Stimulated activated CD8-positive, alpha-beta memory T cell treated with anti-CD3 and anti-CD28 coated beads, Interleukin-4, amount 100 ng/mL, for 48 hours (primary cell): ENCODE measurements at regions not wholly inside any gene's neighbourhood (a gene's known extent, or its start where the extent isn't known, plus 50 kb on each side); places are given as distances from the start of the nearest gene placed in this dataset.

Experiments
- DNase-seq: peaks from one replicate; pipeline ENCODE4 v3.0.0-alpha.2; 2020

- DNase-seq: no peak
Observed at GRCh38 chr13:73366241-73366640, 307.4 kb downstream of the KLF5 start.

DNA sequence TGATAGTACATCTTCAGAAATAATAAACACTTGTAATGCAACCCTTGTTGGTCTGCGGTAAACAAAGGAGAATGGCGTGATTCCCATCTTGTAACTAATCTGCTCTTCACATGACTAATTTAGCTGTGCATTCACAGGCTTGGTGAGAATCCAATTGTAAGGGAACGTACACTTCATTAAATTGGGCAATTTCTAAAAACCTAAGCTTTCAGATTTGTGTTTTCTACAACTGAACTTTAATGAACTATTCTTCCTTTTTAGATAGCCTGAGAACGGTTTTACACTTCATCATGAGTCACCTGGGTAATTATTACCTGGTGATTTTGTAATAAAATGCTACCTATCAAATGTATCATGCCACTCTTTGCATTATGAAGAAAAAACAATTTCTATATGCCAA lies 306.9 kb downstream of the KLF5 start:
- no peak for DNase-seq

DNA sequence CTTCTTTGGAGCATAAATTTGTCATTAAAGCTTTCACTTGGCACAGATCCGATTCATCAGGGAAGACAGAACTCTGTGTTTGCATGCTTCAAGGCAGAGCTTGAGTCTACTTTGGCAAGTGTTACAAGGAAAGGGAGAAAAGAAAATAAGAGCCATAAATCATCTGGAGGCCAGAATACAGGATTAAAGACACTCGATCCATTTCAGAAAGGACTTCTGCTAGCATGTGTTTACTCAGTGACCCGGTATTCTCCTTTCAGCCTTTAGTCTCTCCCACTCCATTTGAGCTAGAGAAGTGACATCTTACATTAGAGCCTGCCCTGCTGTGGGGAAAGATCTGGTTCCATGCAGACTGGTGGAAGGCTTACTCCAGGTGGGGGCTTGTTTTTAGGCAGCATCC lies 306.4 kb downstream of the KLF5 start:
- no peak for DNase-seq

- DNase-seq: no peak
Observed at GRCh38 chr13:73364736-73365135, 305.9 kb downstream of the KLF5 start.

GRCh38 chr13:73358606-73359095 lies 299.8 kb downstream of the KLF5 start:
- DNase-seq: no peak

DNA sequence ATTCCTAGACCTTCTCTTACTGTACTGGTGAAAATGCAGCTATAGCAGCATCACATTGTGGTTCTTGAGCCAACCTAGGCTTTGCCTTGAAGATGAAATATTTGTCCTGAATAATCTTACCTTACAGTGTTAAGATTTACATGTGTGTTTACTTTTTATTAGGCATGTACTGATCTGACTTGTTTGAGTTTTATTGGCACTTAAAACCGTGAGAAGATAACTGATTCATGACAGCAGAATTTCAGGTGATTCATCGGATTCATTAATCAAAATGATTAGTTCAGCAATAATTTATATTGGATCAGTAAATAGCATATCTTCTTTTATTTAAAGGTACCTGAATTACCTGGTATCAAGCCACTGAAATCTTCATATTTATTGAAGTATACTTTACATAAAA lies 296.3 kb downstream of the KLF5 start:
- DNase-seq: no peak

GRCh38 chr13:73351730-73352129 lies 292.9 kb downstream of the KLF5 start:
- no peak for DNase-seq

- DNase-seq: no peak
Observed at GRCh38 chr13:73341748-73342147, 282.9 kb downstream of the KLF5 start.

DNA sequence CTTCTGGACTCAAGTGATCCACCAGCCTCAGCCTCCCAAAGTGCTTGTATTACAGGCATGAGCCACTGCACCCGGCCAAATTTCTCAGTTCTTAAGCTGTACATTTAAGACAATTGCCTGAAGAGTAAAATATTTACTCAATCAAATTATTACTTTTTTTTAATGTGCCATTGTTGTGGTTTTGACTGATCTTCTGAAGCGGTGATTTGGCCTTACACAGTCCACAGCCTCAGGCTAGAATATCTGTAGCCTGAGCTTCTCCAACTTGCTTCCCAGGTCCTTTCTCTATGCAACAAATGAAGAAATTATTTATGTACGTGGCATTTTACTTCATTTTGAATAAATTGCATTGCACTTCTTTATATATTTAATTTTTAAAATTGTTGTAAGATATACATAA lies 281.3 kb downstream of the KLF5 start:
- no peak for DNase-seq

GRCh38 chr13:73339086-73339485 lies 280.3 kb downstream of the KLF5 start:
- no peak for DNase-seq

GRCh38 chr13:73338389-73338788 lies 279.6 kb downstream of the KLF5 start:
- no peak for DNase-seq

GRCh38 chr13:73337532-73337931 lies 278.7 kb downstream of the KLF5 start:
- no peak for DNase-seq

DNA sequence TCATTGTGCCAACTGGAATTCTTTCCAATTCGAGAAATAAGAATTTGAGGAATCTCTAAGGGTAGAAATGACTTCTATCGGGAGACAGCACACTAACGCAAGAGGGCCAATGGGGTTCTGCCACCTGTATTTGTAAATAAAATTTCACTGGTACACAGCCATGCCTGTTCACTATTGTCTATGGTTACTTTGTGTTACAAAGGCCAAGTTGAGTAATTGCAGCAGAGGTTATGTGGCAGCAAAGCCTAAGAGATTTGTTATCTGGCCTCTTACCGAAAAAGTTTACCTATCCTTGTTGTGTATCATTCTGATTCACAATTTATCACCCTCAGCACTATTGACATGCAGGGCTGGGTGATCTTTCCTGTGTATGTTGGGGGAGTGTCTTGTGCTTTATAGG lies 278.0 kb downstream of the KLF5 start:
- DNase-seq: no peak

GRCh38 chr13:73335944-73336343 lies 277.1 kb downstream of the KLF5 start:
- no peak for DNase-seq

DNA sequence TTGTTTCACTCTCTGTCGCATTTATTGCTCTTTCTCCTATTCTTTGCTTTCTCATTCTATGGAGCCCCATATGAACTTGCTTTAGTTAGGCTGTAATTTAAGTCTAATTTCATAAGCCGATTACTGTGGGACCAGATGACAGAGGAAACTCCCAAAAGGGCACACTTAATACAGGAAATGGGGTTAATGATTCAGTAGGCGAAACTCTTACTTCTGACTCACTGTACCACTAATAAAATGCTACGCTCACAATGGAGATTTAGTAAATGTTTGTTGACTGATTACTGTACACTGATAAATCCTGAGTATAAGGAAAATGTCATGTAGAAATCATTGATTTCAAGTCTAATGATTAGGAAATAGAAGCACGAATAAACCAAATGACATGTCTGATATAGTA lies 276.4 kb downstream of the KLF5 start:
- DNase-seq: no peak

DNA sequence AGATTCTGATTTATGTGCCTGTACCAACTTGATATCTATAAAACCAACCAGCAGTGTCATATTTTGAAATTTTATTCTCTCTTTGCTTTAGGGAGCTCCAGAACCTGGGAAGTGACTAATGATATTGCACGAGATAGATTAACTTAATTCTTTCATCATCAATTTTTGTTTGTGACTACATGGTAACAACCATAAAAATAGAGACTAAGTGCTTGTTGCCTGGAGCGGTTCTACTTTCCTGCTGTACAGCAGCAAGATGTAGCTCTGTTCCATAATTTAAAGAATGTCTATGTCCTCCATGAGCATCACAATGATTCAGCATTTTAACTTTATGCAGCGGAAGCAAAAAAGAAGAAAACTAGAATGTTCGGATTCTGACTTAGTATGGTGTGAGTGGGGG lies 275.6 kb downstream of the KLF5 start:
- no peak for DNase-seq

GRCh38 chr13:73331556-73331955 lies 272.8 kb downstream of the KLF5 start:
- no peak for DNase-seq

- DNase-seq: no peak
Observed at GRCh38 chr13:73329355-73329754, 270.6 kb downstream of the KLF5 start.

GRCh38 chr13:73327579-73327978 lies 268.8 kb downstream of the KLF5 start:
- no peak for DNase-seq

DNA sequence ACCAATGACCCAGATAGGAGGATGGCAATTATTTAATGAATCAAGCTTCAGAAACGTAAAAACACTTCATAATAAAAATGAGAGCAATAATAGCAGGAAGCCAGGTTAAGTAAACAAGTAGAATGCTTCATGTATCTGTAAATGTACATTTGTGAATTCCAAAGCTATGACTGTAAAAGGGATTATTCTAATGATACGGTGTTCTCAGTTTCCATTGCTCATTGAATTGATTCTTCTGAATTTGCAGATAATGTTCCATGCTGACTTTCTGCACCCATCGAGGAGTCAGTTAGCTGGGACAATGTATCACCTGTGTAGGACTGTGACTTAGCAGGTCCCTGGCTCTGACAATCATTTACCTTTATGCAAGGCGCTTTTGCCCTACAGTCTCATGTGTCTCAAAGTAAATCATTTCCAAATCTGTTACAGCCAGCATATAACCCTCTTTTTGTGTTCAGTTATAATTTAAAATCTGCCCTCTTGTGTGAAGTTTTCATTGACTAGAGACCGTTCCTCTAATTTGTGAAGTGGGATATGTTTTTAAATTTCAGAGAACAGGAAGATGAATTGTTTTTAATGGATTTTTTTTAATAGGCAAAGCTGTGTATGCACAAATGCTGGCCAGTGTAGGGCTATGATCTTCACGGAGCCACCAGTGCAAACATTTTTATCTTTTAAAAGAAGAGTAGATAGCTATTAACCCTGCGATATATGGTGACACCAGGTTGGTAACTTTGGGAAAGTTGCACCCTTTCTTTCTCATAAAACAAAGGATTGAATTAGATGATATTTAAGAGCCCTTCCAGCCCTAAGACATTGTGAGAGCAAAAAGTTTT lies 267.1 kb downstream of the KLF5 start:
- DNase-seq: no peak

DNA sequence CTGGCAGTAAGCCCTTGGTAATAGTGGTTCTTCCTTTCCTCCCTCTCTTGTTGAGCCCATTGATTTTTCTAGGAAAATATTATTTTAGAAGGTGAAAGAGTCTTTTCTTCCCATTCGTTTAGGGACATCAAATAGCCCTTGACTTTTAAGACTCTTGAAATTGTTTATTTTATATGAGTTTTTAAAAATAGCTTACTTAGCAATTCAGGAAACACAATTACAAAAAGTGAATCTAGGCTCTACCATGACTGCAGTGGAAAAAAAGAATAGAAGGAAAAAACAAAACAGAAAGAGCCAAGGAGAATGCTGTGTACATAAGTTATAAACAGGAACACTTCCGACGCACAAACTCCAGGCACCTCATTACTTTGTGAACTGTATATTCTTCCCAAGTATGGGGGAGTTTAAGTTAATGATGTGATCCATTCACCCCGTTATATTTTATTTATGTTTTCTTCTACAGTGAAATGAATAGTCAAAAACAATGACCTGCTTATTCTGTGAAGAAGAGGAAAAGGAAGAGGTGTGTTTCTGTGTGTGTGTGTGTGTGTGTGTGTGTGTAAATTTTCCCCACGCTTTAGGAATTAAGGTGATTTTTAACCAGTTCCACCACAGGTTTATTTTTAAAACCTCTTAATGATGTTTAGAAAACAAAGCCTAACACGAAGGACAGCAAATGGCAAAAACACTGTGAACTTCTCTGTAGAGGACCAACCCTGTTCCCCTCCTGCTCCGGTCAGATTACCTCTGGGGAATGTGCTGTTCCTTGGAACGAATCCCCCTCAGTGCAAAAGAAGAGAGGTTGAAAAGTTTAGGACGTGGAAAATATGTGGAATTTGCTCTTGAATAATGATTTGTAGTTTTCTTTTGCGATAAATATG lies 266.3 kb downstream of the KLF5 start:
- DNase-seq: no peak

GRCh38 chr13:73323615-73324014 lies 264.8 kb downstream of the KLF5 start:
- DNase-seq: no peak

DNA sequence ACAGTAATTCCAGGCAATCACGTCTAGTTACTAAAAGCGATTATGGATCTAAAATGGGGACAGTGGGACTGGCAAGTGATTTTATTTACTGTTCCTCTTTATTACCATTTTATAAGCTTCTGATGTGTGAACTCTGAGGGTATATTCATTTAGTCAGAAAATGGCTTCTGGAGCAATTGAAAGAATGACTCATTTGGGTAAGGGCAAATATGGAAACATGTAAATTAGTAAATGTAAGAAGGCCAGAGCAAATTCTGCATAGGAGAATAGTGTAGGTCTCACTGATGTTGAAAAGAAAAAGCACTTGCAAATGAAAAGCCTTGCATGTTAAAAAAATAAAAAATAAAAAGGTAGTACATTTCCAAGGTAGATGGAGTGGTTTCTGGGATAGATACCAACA lies 262.2 kb downstream of the KLF5 start:
- no peak for DNase-seq

GRCh38 chr13:73317140-73317539 lies 258.3 kb downstream of the KLF5 start:
- DNase-seq: no peak
